K562 (cell line): ENCODE measurements at regions not wholly inside any gene's neighbourhood (a gene's known extent, or its start where the extent isn't known, plus 50 kb on each side); places are given as distances from the start of the nearest gene placed in this dataset.

ENCODE experiments used
- ATAC-seq: fragments of 200-7000 bp; cut with Tn5 transposase; 3 replicates; pipeline ENCODE4 v1.9.1; 2020; ENCODE audit warnings: moderate library complexity
- BruUV-seq: library from RNA; stranded (reverse); fragments of 400-500 nt; replicated peaks from 2 replicates; lab custom pipeline; 2021; lab: Mats Ljungman, UMichigan
- CTCF ChIA-PET: fragments of 300-600 bp; formaldehyde crosslinking; extraction: SDS; loops from one replicate; lab custom pipeline; 2021; ENCODE audit warnings: low intra/inter-chr PET ratio; lab: Yijun Ruan, JAX
- POLR2A ChIA-PET: fragments of 300-600, 350-650 bp; sonication (Branson Sonifier 250); formaldehyde crosslinking; extraction: SDS; loops from one replicate; lab custom pipeline; 2021; ENCODE audit warnings: antibody characterized with exemption, inconsistent platforms; lab: Yijun Ruan, JAX
- DNase-seq, 4 experiments: peaks; one replicate each; pipeline versions ENCODE4 v3.0.0 to v3.0.0-alpha.2; 2011 to 2018; ENCODE audit warnings: low spot score in 3 of 4, mixed read lengths in 3 of 4; ENCODE audit errors: extremely low read depth in 1 of 4
- FAIRE-seq: peaks from 2 replicates; lab custom pipeline; 2011; peaks lifted over from hg19 to GRCh38; lab: Jason Lieb, UNC
- H2AFZ ChIP-seq: 2 replicates; pipeline ENCODE4 v1.6.0; 2011; ENCODE audit warnings: low read depth, low read length, control low read depth, inconsistent platforms
- H3K27ac ChIP-seq: fragments of 200-600 bp; 3 replicates; pipeline ENCODE4 v1.8.0; 2011; ENCODE audit warnings: low read depth, mild to moderate bottlenecking, control low read depth, inconsistent platforms, low read length, moderate library complexity, mixed read lengths; ENCODE audit errors: extremely low read depth
- H3K27me3 ChIP-seq, 2 experiments: fragments of 300-600 bp in 1 of 2; 2 replicates in 1 of 2; 3 replicates in 1 of 2; pipeline versions ENCODE4 v1.6.0 to v1.8.0; 2011; ENCODE audit warnings: inconsistent platforms in 2 of 2, low read length in 2 of 2, mild to moderate bottlenecking in 1 of 2, mixed read lengths in 1 of 2, moderate library complexity in 1 of 2; ENCODE audit not compliant: control insufficient read depth in 2 of 2, insufficient read depth in 2 of 2
- H3K36me3 ChIP-seq: fragments of 300-600 bp; 3 replicates; pipeline ENCODE4 v1.8.0; 2011; ENCODE audit warnings: mild to moderate bottlenecking, low read length, inconsistent platforms; ENCODE audit not compliant: control insufficient read depth, insufficient read depth
- H3K4me1 ChIP-seq, 2 experiments: fragments of 200-600 bp in 1 of 2; replicated peaks in 1 of 2; 2 replicates in 1 of 2; 3 replicates in 1 of 2; pipeline versions ENCODE4 v1.5.1 to v1.8.0; 2011; ENCODE audit warnings: inconsistent platforms in 2 of 2, low read length in 2 of 2, mild to moderate bottlenecking in 1 of 2, mixed read lengths in 1 of 2, moderate library complexity in 1 of 2; ENCODE audit not compliant: control insufficient read depth in 2 of 2, insufficient read depth in 2 of 2
- H3K4me2 ChIP-seq: 2 replicates; pipeline ENCODE4 v1.6.1; 2011; ENCODE audit warnings: low read length, control low read depth, inconsistent platforms, mixed read lengths; ENCODE audit not compliant: insufficient read depth
- H3K4me3 ChIP-seq: fragments of 200-600 bp; sonication (generic), shearing (Covaris generic); 2 replicates; pipeline ENCODE4 v1.5.1; 2016; ENCODE audit warnings: control low read depth, inconsistent platforms
- H3K79me2 ChIP-seq: fragments of 200-600 bp; 3 replicates; pipeline ENCODE4 v1.8.0; 2011; ENCODE audit warnings: low read length, inconsistent platforms; ENCODE audit not compliant: control insufficient read depth, insufficient read depth
- H3K9ac ChIP-seq, 2 experiments: 2 replicates each; pipeline versions ENCODE4 v1.6.0 to v1.6.1; 2011; ENCODE audit warnings: low read depth in 2 of 2, low read length in 2 of 2, control low read depth in 1 of 2, inconsistent platforms in 1 of 2, mild to moderate bottlenecking in 1 of 2, mixed read lengths in 1 of 2; ENCODE audit not compliant: insufficient read depth in 1 of 2
- H3K9me1 ChIP-seq: one replicate; pipeline ENCODE4 v1.6.0; 2011; ENCODE audit warnings: inconsistent platforms, mild to moderate bottlenecking, low read length, moderate library complexity; ENCODE audit not compliant: control insufficient read depth, insufficient read depth
- H3K9me3 ChIP-seq: replicated peaks from 2 replicates; pipeline ENCODE4 v1.5.1; 2011; ENCODE audit warnings: low read depth, low read length, inconsistent platforms; ENCODE audit not compliant: control insufficient read depth, insufficient read depth
- H4K20me1 ChIP-seq: replicated peaks from 2 replicates; pipeline ENCODE4 v1.6.1; 2011; ENCODE audit warnings: low read length, inconsistent platforms, mixed read lengths; ENCODE audit not compliant: control insufficient read depth, insufficient read depth
- GATAD2A ChIP-seq: fragments of 450-650 bp; IDR thresholded peaks from 2 replicates; pipeline ENCODE4 v1.6.1; 2017
- GTF3C2 ChIP-seq: IDR thresholded peaks from 3 replicates; pipeline ENCODE4 v1.6.1; 2011; ENCODE audit warnings: borderline replicate concordance, mild to moderate bottlenecking, moderate library complexity; ENCODE audit not compliant: insufficient read length; ENCODE audit errors: extremely low read depth
- HEY1 ChIP-seq: fragments of 250-450 bp; sonication (Bioruptor Pico); IDR thresholded peaks from 2 replicates; pipeline ENCODE4 v1.5.0; 2020; ENCODE audit warnings: mild to moderate bottlenecking, moderate library complexity, borderline replicate concordance
- MBD2 ChIP-seq: sonication (generic); IDR thresholded peaks from 2 replicates; pipeline ENCODE4 v1.6.1; 2016; ENCODE audit warnings: low read depth, borderline replicate concordance
- NCOA1 ChIP-seq: fragments of 450-650 bp; IDR thresholded peaks from 2 replicates; pipeline ENCODE4 v1.6.1; 2016; ENCODE audit warnings: low read depth
- NR3C1 ChIP-seq: sonication (generic); formaldehyde crosslinking; IDR thresholded peaks from 2 replicates; pipeline ENCODE4 v1.8.1; 2022; ENCODE audit warnings: missing genetic modification reagents
- RBM34 ChIP-seq: fragments of 200-400 bp; formaldehyde crosslinking; IDR thresholded peaks from 2 replicates; pipeline ENCODE4 v1.6.1; 2018; ENCODE audit warnings: low read length, borderline replicate concordance; ENCODE audit not compliant: insufficient read depth
- RBM39 ChIP-seq: fragments of 200-400 bp; formaldehyde crosslinking; optimal IDR thresholded peaks from 2 replicates; pipeline ENCODE3; 2018; ENCODE audit warnings: low read depth, low read length
- TCF7L2 ChIP-seq: fragments of 150-350 bp; IDR thresholded peaks from 2 replicates; pipeline ENCODE4 v1.6.1; 2016; ENCODE audit warnings: low read depth, mild to moderate bottlenecking, low read length, moderate library complexity
- TFE3 ChIP-seq: fragments of 450-650 bp; formaldehyde crosslinking; IDR thresholded peaks from 2 replicates; pipeline ENCODE4 v1.4.0; 2020; ENCODE audit warnings: mild to moderate bottlenecking, mixed read lengths
- ZFPM2 ChIP-seq: fragments of 250-450 bp; sonication (Bioruptor Pico); IDR thresholded peaks from 2 replicates; pipeline ENCODE4 v1.5.1; 2022; ENCODE audit warnings: mild to moderate bottlenecking
- ZNF347 ChIP-seq: fragments of 450-650 bp; formaldehyde crosslinking; IDR thresholded peaks from 2 replicates; pipeline ENCODE4 v1.4.0; 2020; ENCODE audit warnings: low read depth, mild to moderate bottlenecking, moderate library complexity
- ZNF445 ChIP-seq: fragments of 250-450 bp; sonication (Bioruptor Pico); IDR thresholded peaks from 2 replicates; pipeline ENCODE4 v1.4.0; 2020; ENCODE audit warnings: low read depth, mild to moderate bottlenecking, moderate library complexity
- WGBS: fragments of 100-300 bp; shearing (Covaris generic); methylation state at CpG from one replicate; pipeline ENCODE4 v1.1.6; 2016; ENCODE audit warnings: low coverage, mixed read lengths; ENCODE audit not compliant: insufficient coverage; ENCODE audit errors: missing lambda C conversion rate; 5-methylcytosine and 5-hydroxymethylcytosine counted together
- in situ Hi-C: fragments of 300-500 bp; cut with MboI; formaldehyde crosslinking; loops from 4 replicates; pipeline ENCODE4 v1.15.0; 2018; ENCODE audit warnings: inconsistent platforms, mixed read lengths
- intact Hi-C: fragments of 100-400 bp; cut with micrococcal nuclease; formaldehyde crosslinking; loops from 2 replicates; pipeline ENCODE4 v1.14.2; 2022
- TF ChIP-seq, protein P1 (sequence below): fragments of 200-800 bp; sonication (Bioruptor generic); IDR thresholded peaks from 2 replicates; pipeline ENCODE4 v1.6.1; 2017; ENCODE audit warnings: missing genetic modification characterization, missing compliant biosample characterization

DNA sequence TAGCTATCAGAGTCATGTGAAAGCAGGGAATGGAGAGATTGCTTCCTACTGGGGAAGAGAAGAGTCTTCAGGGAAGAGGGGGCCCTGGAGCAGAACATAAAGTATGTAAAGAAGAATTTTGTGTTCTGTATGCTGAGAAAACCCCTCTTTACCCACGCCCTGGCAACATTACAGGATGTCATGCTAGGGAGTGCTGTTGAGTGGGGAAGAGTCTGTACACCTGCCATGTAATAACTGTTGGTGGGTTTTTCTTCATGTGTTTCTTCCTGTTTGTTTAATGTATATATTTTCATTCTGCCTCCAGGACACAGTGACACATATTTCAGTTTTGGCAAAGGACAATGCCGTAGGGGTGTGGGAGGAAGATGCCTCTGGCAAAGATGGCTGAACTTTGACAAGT is 122.8 kb upstream of the LPP start (continued):
- TF ChIP-seq RBM34, result no peak
- TF ChIP-seq ZFPM2 (CRISPR knock-in tag), result no peak
- no peak for TF ChIP-seq GATAD2A
- TF ChIP-seq HEY1 (CRISPR knock-in tag), result no peak
- no peak for TF ChIP-seq NR3C1 (CRISPR knock-in tag)
- TF ChIP-seq TCF7L2, result no peak

DNA sequence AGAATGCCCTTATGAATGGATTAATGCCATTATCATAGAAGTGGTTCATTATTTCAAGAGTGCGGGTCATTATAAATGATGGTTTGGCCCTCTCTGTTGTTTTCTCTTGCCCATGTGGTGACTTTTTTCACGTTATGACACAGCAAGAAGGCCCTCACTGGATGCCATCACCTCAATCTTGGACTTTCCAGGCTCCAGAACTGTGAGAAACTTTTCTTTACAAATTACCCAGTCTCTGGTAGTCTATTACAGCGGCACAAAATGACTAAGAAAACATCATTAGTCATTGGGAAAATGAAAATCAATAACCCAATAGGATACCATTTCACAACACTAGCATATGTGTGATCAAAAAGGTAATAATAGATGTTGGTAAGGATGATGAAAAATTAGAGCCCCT is 119.0 kb upstream of the LPP start:
- no TSS peak for BruUV-seq
- WGBS, result 0% methylated on average over 3 of the region's 3 CpGs
- no peak for FAIRE-seq
- Histone ChIP-seq H3K9ac (no peak overlapping the region), H3K9me3 (no peaks in the 10 kb centered on the region), H2AFZ (no peak overlapping the region), H3K36me3 (no peaks in the 10 kb centered on the region), H3K4me1 (no peaks in the 10 kb centered on the region), H4K20me1 (no peaks in the 10 kb centered on the region), H3K79me2 (no peaks in the 10 kb centered on the region), H3K27me3 (no peaks in the 10 kb centered on the region), H3K27ac (no peak overlapping the region), H3K4me3 (no peak overlapping the region), H3K9me1 (no peaks in the 10 kb centered on the region), H3K4me2 (no peak overlapping the region)
- no peak for ATAC-seq
- in situ Hi-C loops, result no loop called here
- DNase-seq, result no peak
- ChIA-PET POLR2A (no interaction called here), CTCF (no interaction called here)
- intact Hi-C loops, result no loop called here
- TF ChIP-seq NCOA1 (no peak), GTF3C2 (no peak), RBM39 (no peak), MBD2 (no peak), ZNF445 (CRISPR knock-in tag) (no peak), ZNF347 (no peak), TFE3 (CRISPR knock-in tag) (no peak)
- TF ChIP-seq, protein P1, sequence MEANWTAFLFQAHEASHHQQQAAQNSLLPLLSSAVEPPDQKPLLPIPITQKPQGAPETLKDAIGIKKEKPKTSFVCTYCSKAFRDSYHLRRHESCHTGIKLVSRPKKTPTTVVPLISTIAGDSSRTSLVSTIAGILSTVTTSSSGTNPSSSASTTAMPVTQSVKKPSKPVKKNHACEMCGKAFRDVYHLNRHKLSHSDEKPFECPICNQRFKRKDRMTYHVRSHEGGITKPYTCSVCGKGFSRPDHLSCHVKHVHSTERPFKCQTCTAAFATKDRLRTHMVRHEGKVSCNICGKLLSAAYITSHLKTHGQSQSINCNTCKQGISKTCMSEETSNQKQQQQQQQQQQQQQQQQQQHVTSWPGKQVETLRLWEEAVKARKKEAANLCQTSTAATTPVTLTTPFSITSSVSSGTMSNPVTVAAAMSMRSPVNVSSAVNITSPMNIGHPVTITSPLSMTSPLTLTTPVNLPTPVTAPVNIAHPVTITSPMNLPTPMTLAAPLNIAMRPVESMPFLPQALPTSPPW (CRISPR knock-in tag), result no peak
